SK-N-SH treated with all-trans-retinoic acid at 6 μM for 48 hours (cell line): ENCODE measurements at regions not wholly inside any gene's neighbourhood (a gene's known extent, or its start where the extent isn't known, plus 50 kb on each side); places are given as distances from the start of the nearest gene placed in this dataset.

Experiments
- ATAC-seq: fragments of 200-7000 bp; cut with Tn5 transposase; 3 replicates; pipeline ENCODE4 v1.9.1; 2020; ENCODE audit warnings: mild to moderate bottlenecking, moderate library complexity
- ARNTL ChIP-seq: fragments of 450-650 bp; formaldehyde crosslinking; IDR thresholded peaks from 2 replicates; pipeline ENCODE4 v1.5.0; 2020; ENCODE audit warnings: low read depth, mild to moderate bottlenecking, moderate library complexity, borderline replicate concordance
- BACH2 ChIP-seq: fragments of 250-450 bp; sonication (Bioruptor Pico); IDR thresholded peaks from 2 replicates; pipeline ENCODE4 v1.9.0; 2021; ENCODE audit warnings: mild to moderate bottlenecking, borderline replicate concordance
- CSDC2 ChIP-seq: fragments of 250-450 bp; sonication (Bioruptor Pico); IDR thresholded peaks from 2 replicates; pipeline ENCODE4 v1.5.0; 2020; ENCODE audit warnings: mild to moderate bottlenecking, moderate library complexity
- ESRRG ChIP-seq: fragments of 250-450 bp; sonication (Bioruptor Pico); IDR thresholded peaks from 2 replicates; pipeline ENCODE4 v1.6.1; 2021; ENCODE audit warnings: mild to moderate bottlenecking
- GLIS3 ChIP-seq: fragments of 250-450 bp; sonication (Bioruptor Pico); IDR thresholded peaks from 2 replicates; pipeline ENCODE4 v1.5.0; 2020; ENCODE audit warnings: mild to moderate bottlenecking, moderate library complexity
- ISL1 ChIP-seq: fragments of 250-450 bp; sonication (Bioruptor Pico); IDR thresholded peaks from 2 replicates; pipeline ENCODE4 v2.1.2; 2022; ENCODE audit warnings: mild to moderate bottlenecking, moderate library complexity
- OSR1 ChIP-seq: fragments of 250-450 bp; sonication (Bioruptor Pico); IDR thresholded peaks from 2 replicates; pipeline ENCODE4 v1.8.0; 2022; ENCODE audit warnings: moderate library complexity, mild to moderate bottlenecking, inconsistent platforms
- RARB ChIP-seq: fragments of 250-450 bp; sonication (Bioruptor Pico); IDR thresholded peaks from 2 replicates; pipeline ENCODE4 v1.8.0; 2021; ENCODE audit warnings: mild to moderate bottlenecking, moderate library complexity
- SNAI2 ChIP-seq: fragments of 250-450 bp; sonication (Bioruptor Pico); IDR thresholded peaks from 2 replicates; pipeline ENCODE4 v1.5.0; 2020; ENCODE audit warnings: mild to moderate bottlenecking, moderate library complexity
- TCF4 ChIP-seq: fragments of 250-450 bp; sonication (Bioruptor Pico); IDR thresholded peaks from 2 replicates; pipeline ENCODE4 v1.8.0; 2021; ENCODE audit warnings: mild to moderate bottlenecking, moderate library complexity, borderline replicate concordance
- TOX ChIP-seq: fragments of 250-450 bp; sonication (Bioruptor Pico); IDR thresholded peaks from 2 replicates; pipeline ENCODE4 v1.8.0; 2021; ENCODE audit warnings: mild to moderate bottlenecking, moderate library complexity, borderline replicate concordance
- TSHZ2 ChIP-seq: fragments of 250-450 bp; sonication (Bioruptor Pico); IDR thresholded peaks from 2 replicates; pipeline ENCODE4 v1.5.0; 2020; ENCODE audit warnings: mild to moderate bottlenecking, moderate library complexity
- ZC3H10 ChIP-seq: fragments of 250-450 bp; sonication (Bioruptor Pico); IDR thresholded peaks from 2 replicates; pipeline ENCODE4 v1.5.1; 2021; ENCODE audit warnings: mild to moderate bottlenecking, moderate library complexity
- ZFP3 ChIP-seq: fragments of 250-450 bp; sonication (Bioruptor Pico); IDR thresholded peaks from 2 replicates; pipeline ENCODE4 v1.5.0; 2020; ENCODE audit warnings: mild to moderate bottlenecking, moderate library complexity
- ZFP30 ChIP-seq: fragments of 450-650 bp; formaldehyde crosslinking; IDR thresholded peaks from 2 replicates; pipeline ENCODE4 v1.5.0; 2022; ENCODE audit warnings: mild to moderate bottlenecking, moderate library complexity
- ZNF565 ChIP-seq: fragments of 450-650 bp; formaldehyde crosslinking; conservative IDR thresholded peaks from 2 replicates; pipeline ENCODE4 v1.5.0; 2020; ENCODE audit warnings: low read depth, mild to moderate bottlenecking, moderate library complexity
- ZNF70 ChIP-seq: fragments of 450-650 bp; formaldehyde crosslinking; IDR thresholded peaks from 2 replicates; pipeline ENCODE4 v1.5.0; 2020; ENCODE audit warnings: mild to moderate bottlenecking, moderate library complexity
- ZNF8 ChIP-seq: fragments of 450-650 bp; formaldehyde crosslinking; IDR thresholded peaks from 2 replicates; pipeline ENCODE4 v1.5.0; 2020; ENCODE audit warnings: mild to moderate bottlenecking, moderate library complexity
- TF ChIP-seq, protein P1 (sequence below): fragments of 250-450 bp; sonication (Bioruptor Pico); IDR thresholded peaks from 2 replicates; pipeline ENCODE4 v1.8.0; 2021; ENCODE audit warnings: low read depth, mild to moderate bottlenecking, moderate library complexity, borderline replicate concordance
- TF ChIP-seq, protein P2 (sequence below): fragments of 250-450 bp; sonication (Bioruptor Pico); IDR thresholded peaks from 2 replicates; pipeline ENCODE4 v1.5.1; 2021; ENCODE audit warnings: mild to moderate bottlenecking, moderate library complexity
- TF ChIP-seq, protein P3 (sequence below): fragments of 250-450 bp; sonication (Bioruptor Pico); IDR thresholded peaks from 2 replicates; pipeline ENCODE4 v1.5.1; 2020; ENCODE audit warnings: low read depth, mild to moderate bottlenecking, moderate library complexity

DNA sequence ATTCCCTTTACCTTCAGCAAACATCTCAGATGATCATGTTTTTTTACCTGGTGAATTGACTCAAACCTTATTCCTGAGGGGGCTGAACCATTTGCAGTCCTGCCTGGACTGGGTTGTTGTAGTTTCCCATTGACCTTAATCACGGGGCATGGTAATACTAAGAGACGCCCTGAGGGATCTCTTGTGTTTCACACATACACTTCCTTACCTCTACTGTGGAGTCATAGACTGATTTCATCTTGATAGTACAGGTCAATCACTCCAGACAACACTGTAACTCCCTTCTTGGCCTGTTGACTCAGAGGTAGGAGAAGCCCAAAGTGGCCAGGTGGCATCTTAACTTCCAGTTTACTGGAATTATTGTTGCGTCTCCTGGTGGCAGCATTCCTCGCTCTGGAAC, 1064.0 kb upstream of the PCDH10 start:
- no peak for ATAC-seq
- no peak for TF ChIP-seq ZNF8
- TF ChIP-seq ZFP3 (CRISPR knock-in tag): no peak
- TF ChIP-seq ZC3H10 (CRISPR knock-in tag): no peak
- TF ChIP-seq, protein P1, sequence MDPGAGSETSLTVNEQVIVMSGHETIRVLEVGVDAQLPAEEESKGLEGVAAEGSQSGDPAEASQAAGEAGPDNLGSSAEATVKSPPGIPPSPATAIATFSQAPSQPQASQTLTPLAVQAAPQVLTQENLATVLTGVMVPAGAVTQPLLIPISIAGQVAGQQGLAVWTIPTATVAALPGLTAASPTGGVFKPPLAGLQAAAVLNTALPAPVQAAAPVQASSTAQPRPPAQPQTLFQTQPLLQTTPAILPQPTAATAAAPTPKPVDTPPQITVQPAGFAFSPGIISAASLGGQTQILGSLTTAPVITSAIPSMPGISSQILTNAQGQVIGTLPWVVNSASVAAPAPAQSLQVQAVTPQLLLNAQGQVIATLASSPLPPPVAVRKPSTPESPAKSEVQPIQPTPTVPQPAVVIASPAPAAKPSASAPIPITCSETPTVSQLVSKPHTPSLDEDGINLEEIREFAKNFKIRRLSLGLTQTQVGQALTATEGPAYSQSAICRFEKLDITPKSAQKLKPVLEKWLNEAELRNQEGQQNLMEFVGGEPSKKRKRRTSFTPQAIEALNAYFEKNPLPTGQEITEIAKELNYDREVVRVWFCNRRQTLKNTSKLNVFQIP (CRISPR knock-in tag): no peak
- TF ChIP-seq SNAI2 (CRISPR knock-in tag): no peak
- no peak for TF ChIP-seq GLIS3
- no peak for TF ChIP-seq CSDC2 (CRISPR knock-in tag)
- no peak for TF ChIP-seq ARNTL (CRISPR knock-in tag)
- TF ChIP-seq ESRRG (CRISPR knock-in tag): no peak
- TF ChIP-seq TCF4 (CRISPR knock-in tag): no peak
- TF ChIP-seq ZFP30 (CRISPR knock-in tag): no peak
- TF ChIP-seq TOX (CRISPR knock-in tag): no peak

GRCh38 chr4:132094017-132094416, 1055.1 kb upstream of the PCDH10 start:
- no peak for ATAC-seq

GRCh38 chr4:132097041-132097440, 1052.1 kb upstream of the PCDH10 start:
- TF ChIP-seq SNAI2 (CRISPR knock-in tag): no peak
- TF ChIP-seq BACH2 (CRISPR knock-in tag): no peak
- no peak for TF ChIP-seq ESRRG (CRISPR knock-in tag)
- no peak for TF ChIP-seq ARNTL (CRISPR knock-in tag)
- no peak for TF ChIP-seq RARB
- no peak for TF ChIP-seq CSDC2 (CRISPR knock-in tag)
- no peak for TF ChIP-seq ZC3H10 (CRISPR knock-in tag)
- no peak for TF ChIP-seq OSR1 (CRISPR knock-in tag)
- TF ChIP-seq, protein P2, sequence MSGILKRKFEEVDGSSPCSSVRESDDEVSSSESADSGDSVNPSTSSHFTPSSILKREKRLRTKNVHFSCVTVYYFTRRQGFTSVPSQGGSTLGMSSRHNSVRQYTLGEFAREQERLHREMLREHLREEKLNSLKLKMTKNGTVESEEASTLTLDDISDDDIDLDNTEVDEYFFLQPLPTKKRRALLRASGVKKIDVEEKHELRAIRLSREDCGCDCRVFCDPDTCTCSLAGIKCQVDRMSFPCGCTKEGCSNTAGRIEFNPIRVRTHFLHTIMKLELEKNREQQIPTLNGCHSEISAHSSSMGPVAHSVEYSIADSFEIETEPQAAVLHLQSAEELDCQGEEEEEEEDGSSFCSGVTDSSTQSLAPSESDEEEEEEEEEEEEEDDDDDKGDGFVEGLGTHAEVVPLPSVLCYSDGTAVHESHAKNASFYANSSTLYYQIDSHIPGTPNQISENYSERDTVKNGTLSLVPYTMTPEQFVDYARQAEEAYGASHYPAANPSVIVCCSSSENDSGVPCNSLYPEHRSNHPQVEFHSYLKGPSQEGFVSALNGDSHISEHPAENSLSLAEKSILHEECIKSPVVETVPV: no peak
- TF ChIP-seq ISL1: no peak
- TF ChIP-seq ZNF565 (CRISPR knock-in tag): no peak
- TF ChIP-seq, protein P1 (CRISPR knock-in tag): no peak
- no peak for TF ChIP-seq ZFP30 (CRISPR knock-in tag)
- TF ChIP-seq, protein P3, sequence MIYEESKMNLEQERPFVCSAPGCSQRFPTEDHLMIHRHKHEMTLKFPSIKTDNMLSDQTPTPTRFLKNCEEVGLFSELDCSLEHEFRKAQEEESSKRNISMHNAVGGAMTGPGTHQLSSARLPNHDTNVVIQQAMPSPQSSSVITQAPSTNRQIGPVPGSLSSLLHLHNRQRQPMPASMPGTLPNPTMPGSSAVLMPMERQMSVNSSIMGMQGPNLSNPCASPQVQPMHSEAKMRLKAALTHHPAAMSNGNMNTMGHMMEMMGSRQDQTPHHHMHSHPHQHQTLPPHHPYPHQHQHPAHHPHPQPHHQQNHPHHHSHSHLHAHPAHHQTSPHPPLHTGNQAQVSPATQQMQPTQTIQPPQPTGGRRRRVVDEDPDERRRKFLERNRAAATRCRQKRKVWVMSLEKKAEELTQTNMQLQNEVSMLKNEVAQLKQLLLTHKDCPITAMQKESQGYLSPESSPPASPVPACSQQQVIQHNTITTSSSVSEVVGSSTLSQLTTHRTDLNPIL (CRISPR knock-in tag): no peak
- no peak for TF ChIP-seq ZNF70
- no peak for TF ChIP-seq ZNF8

More at GRCh38 chr4:132094017-132094416, 1055.1 kb upstream of the PCDH10 start:
- no peak for TF ChIP-seq ZNF8
- no peak for TF ChIP-seq ZNF565 (CRISPR knock-in tag)
- no peak for TF ChIP-seq ISL1
- no peak for TF ChIP-seq TSHZ2 (CRISPR knock-in tag)
- TF ChIP-seq GLIS3: no peak
- TF ChIP-seq OSR1 (CRISPR knock-in tag): no peak
- TF ChIP-seq, protein P1 (CRISPR knock-in tag): no peak
- no peak for TF ChIP-seq ZFP3 (CRISPR knock-in tag)

More at GRCh38 chr4:132097041-132097440, 1052.1 kb upstream of the PCDH10 start:
- ATAC-seq: no peak
